H1 (cell line): ENCODE measurements at regions not wholly inside any gene's neighbourhood (a gene's known extent, or its start where the extent isn't known, plus 50 kb on each side); places are given as distances from the start of the nearest gene placed in this dataset.

Source experiments
- CTCF ChIP-seq, 3 experiments: IDR thresholded peaks; 1 replicate in 2 of 3; 2 replicates in 1 of 3; pipeline versions ENCODE4 v1.5.1 to v1.6.1; 2011; ENCODE audit warnings: low read length in 3 of 3, mild to moderate bottlenecking in 3 of 3, inconsistent platforms in 2 of 3, low read depth in 1 of 3, moderate library complexity in 1 of 3; ENCODE audit not compliant: insufficient read depth in 1 of 3; ENCODE audit errors: control extremely low read depth in 1 of 3
- EP300 ChIP-seq, 2 experiments: IDR thresholded peaks; 1 replicate in 1 of 2; 2 replicates in 1 of 2; pipeline ENCODE4 v1.6.1; 2011 to 2012; ENCODE audit warnings: low read depth in 2 of 2, low read length in 2 of 2, mild to moderate bottlenecking in 2 of 2, borderline replicate concordance in 1 of 2, inconsistent platforms in 1 of 2, moderate library complexity in 1 of 2
- MAFK ChIP-seq: IDR thresholded peaks from 2 replicates; pipeline ENCODE4 v1.6.1; 2012; ENCODE audit warnings: low read depth, mild to moderate bottlenecking, improper control_type of control experiment, low read length

GRCh38 chr11:27212248-27212780, 150.7 kb downstream of the CCDC34 start:
- TF ChIP-seq CTCF (IDR thresholded peaks at IDR 0.05; ENCODE audit: control extremely low read depth in 1 of 3, insufficient read depth in 1 of 3, low read depth in 1 of 3, low read length in 3 of 3) (no peak), EP300 (IDR thresholded peaks at IDR 0.05; ENCODE audit: borderline replicate concordance in 1 of 2, low read depth in 2 of 2, low read length in 2 of 2) (no peak), MAFK (no peak)
